ENCODE measurements at regions not wholly inside any gene's neighbourhood (a gene's known extent, or its start where the extent isn't known, plus 50 kb on each side); places are given as distances from the start of the nearest gene placed in this dataset.

DNA sequence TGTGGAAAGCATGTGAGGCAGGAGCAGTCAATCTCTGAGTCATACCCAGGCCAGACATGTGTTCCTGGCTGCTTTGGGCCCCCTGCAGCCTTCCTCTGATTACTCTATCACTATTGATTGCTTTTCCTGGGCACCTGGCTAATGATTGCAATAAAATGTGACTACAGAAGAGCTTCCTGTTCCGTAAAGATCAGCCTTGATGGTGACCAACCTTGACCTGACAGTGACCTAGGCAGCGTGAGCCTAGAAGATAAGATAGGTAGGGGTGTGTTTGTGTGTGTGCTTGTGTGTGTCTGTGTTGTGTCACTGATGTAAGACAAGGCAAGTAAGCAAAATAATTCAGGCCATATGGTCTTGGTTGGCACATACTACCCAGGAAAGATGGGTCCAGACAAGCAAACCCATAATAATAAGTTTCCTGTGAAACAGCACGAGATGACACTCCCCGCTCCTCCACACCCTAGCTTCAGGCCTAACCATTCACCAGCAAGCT is 367.7 kb upstream of the CDH11 start:
- TF ChIP-seq, protein P1, sequence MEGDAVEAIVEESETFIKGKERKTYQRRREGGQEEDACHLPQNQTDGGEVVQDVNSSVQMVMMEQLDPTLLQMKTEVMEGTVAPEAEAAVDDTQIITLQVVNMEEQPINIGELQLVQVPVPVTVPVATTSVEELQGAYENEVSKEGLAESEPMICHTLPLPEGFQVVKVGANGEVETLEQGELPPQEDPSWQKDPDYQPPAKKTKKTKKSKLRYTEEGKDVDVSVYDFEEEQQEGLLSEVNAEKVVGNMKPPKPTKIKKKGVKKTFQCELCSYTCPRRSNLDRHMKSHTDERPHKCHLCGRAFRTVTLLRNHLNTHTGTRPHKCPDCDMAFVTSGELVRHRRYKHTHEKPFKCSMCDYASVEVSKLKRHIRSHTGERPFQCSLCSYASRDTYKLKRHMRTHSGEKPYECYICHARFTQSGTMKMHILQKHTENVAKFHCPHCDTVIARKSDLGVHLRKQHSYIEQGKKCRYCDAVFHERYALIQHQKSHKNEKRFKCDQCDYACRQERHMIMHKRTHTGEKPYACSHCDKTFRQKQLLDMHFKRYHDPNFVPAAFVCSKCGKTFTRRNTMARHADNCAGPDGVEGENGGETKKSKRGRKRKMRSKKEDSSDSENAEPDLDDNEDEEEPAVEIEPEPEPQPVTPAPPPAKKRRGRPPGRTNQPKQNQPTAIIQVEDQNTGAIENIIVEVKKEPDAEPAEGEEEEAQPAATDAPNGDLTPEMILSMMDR (IDR thresholded peaks at IDR 0.05) = no peak
- no peak for TF ChIP-seq POLR2A (IDR thresholded peaks at IDR 0.05)
